ENCODE measurements at regions not wholly inside any gene's neighbourhood (a gene's known extent, or its start where the extent isn't known, plus 50 kb on each side); places are given as distances from the start of the nearest gene placed in this dataset.

DNA sequence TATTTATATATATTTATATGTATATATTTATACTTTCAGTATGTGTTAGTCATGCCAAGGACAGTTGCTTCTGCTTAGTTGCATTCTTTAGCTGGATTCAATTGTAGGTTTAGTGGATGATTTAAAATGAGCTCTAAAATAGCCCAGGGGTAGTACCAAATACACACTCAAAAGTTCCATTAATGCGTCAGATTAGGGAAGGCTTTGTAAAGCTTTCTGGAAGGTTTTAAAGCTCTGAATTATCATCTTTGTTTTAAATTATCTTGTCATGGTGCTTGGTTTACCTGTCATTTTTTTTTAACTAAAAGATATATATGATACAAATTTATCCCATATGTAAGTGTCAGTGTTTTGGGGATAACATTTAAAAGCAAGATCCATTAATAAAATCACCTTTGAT lies 242.7 kb upstream of the ADAMTS5 start:
- H3K4me3 Mint-ChIP-seq (ENCODE audit: unreplicated experiment) = no peak overlapping the region
- H3K27me3 Mint-ChIP-seq (ENCODE audit: unreplicated experiment) = no peaks in the 10 kb centered on the region
- H3K4me1 Mint-ChIP-seq (ENCODE audit: low read depth, unreplicated experiment) = no peaks in the 10 kb centered on the region
- peaks cover 3% of the 10 kb centered on the region for H3K9me3 Mint-ChIP-seq (ENCODE audit: unreplicated experiment)
- TF ChIP-seq, protein P1, sequence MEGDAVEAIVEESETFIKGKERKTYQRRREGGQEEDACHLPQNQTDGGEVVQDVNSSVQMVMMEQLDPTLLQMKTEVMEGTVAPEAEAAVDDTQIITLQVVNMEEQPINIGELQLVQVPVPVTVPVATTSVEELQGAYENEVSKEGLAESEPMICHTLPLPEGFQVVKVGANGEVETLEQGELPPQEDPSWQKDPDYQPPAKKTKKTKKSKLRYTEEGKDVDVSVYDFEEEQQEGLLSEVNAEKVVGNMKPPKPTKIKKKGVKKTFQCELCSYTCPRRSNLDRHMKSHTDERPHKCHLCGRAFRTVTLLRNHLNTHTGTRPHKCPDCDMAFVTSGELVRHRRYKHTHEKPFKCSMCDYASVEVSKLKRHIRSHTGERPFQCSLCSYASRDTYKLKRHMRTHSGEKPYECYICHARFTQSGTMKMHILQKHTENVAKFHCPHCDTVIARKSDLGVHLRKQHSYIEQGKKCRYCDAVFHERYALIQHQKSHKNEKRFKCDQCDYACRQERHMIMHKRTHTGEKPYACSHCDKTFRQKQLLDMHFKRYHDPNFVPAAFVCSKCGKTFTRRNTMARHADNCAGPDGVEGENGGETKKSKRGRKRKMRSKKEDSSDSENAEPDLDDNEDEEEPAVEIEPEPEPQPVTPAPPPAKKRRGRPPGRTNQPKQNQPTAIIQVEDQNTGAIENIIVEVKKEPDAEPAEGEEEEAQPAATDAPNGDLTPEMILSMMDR (IDR thresholded peaks at IDR 0.05; ENCODE audit: partially characterized antibody, unreplicated experiment) = no peak
- peaks cover 5% of the 10 kb centered on the region for H3K36me3 Mint-ChIP-seq (ENCODE audit: unreplicated experiment)
- DNase-seq = no peak
- H3K27ac Mint-ChIP-seq (ENCODE audit: unreplicated experiment) = no peak overlapping the region

DNA sequence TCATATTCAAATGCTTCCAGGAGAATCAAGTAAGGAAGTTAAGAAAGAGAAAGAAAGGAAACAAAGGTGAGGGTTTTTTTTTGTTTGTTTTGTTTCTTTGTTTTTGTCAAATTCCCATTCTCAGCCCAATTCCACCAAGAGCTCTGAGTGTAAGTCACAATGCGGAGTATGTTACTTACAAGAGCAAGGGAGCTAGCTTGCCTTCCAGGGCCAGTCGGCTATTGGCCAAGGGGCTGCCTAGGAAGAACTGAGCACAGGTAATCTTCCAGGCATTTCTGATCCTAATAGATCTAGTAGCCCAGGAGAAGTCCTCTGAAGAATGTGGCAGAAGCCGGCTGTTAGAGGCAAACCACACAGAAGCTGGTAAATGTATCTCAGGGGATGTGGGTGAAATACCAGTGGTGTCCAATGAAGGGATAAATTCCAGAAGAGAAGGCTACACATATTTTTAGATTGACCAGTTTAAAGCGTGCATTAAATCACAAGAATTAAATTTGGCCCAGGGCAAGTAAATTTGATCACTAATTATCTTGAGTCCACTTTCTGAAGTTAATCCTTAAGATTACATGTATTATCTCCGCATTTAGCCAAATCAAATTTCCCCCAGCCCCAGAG lies 239.6 kb upstream of the ADAMTS5 start:
- Mint-ChIP-seq H3K4me3 (ENCODE audit: unreplicated experiment) (no peak overlapping the region), H3K36me3 (ENCODE audit: unreplicated experiment) (peaks cover 5% of the 10 kb centered on the region), H3K9me3 (ENCODE audit: unreplicated experiment) (peaks cover 3% of the 10 kb centered on the region), H3K27me3 (ENCODE audit: unreplicated experiment) (no peaks in the 10 kb centered on the region), H3K4me1 (ENCODE audit: low read depth, unreplicated experiment) (no peaks in the 10 kb centered on the region), H3K27ac (ENCODE audit: unreplicated experiment) (no peak overlapping the region)
- no peak for DNase-seq
- TF ChIP-seq, protein P1 (IDR thresholded peaks at IDR 0.05; ENCODE audit: partially characterized antibody, unreplicated experiment) = no peak

DNA sequence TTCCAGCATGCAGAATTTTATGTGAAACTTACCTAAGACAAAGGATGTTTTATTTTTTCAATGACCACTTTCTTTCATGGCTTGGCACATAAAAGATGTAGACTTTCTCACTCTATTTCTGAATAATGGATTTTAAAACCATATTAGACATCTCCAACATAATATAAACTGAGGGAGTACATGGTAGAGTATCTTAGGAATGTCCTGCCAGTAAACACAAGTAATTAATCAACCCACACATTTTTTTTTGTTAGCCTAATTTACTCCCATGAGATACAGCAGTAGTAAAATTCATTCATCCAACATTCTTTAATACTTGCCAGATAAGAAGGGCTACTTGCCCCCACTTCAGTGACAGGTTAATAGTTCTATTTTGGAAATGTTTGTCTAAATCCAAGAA lies 235.4 kb upstream of the ADAMTS5 start:
- H3K27ac Mint-ChIP-seq (ENCODE audit: unreplicated experiment) = no peak overlapping the region

DNA sequence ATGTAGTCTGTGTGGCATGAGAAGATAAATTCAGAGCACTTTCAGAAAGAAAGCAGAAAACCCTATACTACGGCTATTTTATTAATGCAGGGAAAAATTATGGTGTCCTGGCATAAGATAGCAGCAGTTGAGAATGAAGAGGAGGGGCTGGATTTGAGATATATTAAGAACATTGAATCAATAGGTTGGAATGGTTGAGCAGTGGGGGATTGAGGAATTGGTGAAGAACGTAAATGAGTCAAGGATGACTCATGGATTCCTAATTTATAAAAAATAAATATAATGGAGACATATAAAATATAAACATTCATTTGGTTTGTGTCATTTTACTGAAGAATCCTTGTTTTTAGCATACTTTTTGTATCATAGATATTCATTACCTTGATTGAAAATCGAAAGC lies 234.3 kb upstream of the ADAMTS5 start:
- H3K36me3 Mint-ChIP-seq (ENCODE audit: unreplicated experiment) = no peaks in the 10 kb centered on the region
- no peak overlapping the region for H3K4me3 Mint-ChIP-seq (ENCODE audit: unreplicated experiment)
- TF ChIP-seq, protein P1 (IDR thresholded peaks at IDR 0.05; ENCODE audit: partially characterized antibody, unreplicated experiment) = no peak
- no peak overlapping the region for H3K27ac Mint-ChIP-seq (ENCODE audit: unreplicated experiment)
- no peak for DNase-seq
- H3K9me3 Mint-ChIP-seq (ENCODE audit: unreplicated experiment) = no peaks in the 10 kb centered on the region
- H3K4me1 Mint-ChIP-seq (ENCODE audit: low read depth, unreplicated experiment) = no peaks in the 10 kb centered on the region
- H3K27me3 Mint-ChIP-seq (ENCODE audit: unreplicated experiment) = peaks cover 2% of the 10 kb centered on the region

More for the DNA sequence above, 235.4 kb upstream of the ADAMTS5 start:
- no peak for DNase-seq
- H3K4me3 Mint-ChIP-seq (ENCODE audit: unreplicated experiment) = no peak overlapping the region
- H3K4me1 Mint-ChIP-seq (ENCODE audit: low read depth, unreplicated experiment) = no peaks in the 10 kb centered on the region
- H3K9me3 Mint-ChIP-seq (ENCODE audit: unreplicated experiment) = no peaks in the 10 kb centered on the region
- peaks cover 2% of the 10 kb centered on the region for H3K27me3 Mint-ChIP-seq (ENCODE audit: unreplicated experiment)
- TF ChIP-seq, protein P1 (IDR thresholded peaks at IDR 0.05; ENCODE audit: partially characterized antibody, unreplicated experiment) = no peak
- H3K36me3 Mint-ChIP-seq (ENCODE audit: unreplicated experiment) = no peaks in the 10 kb centered on the region

DNA sequence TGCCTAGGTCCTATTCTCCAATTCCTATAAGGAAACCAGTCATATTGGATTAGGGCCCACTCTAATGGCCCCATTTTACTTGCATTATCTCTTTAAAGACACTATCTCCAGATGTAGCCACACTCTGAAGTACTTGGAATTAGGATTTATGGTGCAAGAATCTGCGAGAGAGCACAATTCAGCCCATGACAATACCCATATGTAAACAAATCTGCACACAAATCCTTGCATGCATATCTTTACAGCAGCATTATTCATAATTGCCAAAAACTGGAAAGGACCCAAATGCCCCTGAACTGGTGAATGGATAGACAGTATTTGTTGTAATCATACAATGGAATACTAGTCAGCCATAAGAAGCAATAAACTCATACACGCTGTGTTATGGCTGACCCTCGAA lies 229.8 kb upstream of the ADAMTS5 start:
- H3K9me3 Mint-ChIP-seq (ENCODE audit: unreplicated experiment) = peaks cover 2% of the 10 kb centered on the region
- no peak for DNase-seq
- H3K27me3 Mint-ChIP-seq (ENCODE audit: unreplicated experiment) = peaks cover 2% of the 10 kb centered on the region
- H3K4me3 Mint-ChIP-seq (ENCODE audit: unreplicated experiment) = no peak overlapping the region
- no peaks in the 10 kb centered on the region for H3K36me3 Mint-ChIP-seq (ENCODE audit: unreplicated experiment)
- H3K4me1 Mint-ChIP-seq (ENCODE audit: low read depth, unreplicated experiment) = no peaks in the 10 kb centered on the region
- no peak overlapping the region for H3K27ac Mint-ChIP-seq (ENCODE audit: unreplicated experiment)
- TF ChIP-seq, protein P1 (IDR thresholded peaks at IDR 0.05; ENCODE audit: partially characterized antibody, unreplicated experiment) = no peak
